ENCODE measurements at regions not wholly inside any gene's neighbourhood (a gene's known extent, or its start where the extent isn't known, plus 50 kb on each side); places are given as distances from the start of the nearest gene placed in this dataset.

DNA sequence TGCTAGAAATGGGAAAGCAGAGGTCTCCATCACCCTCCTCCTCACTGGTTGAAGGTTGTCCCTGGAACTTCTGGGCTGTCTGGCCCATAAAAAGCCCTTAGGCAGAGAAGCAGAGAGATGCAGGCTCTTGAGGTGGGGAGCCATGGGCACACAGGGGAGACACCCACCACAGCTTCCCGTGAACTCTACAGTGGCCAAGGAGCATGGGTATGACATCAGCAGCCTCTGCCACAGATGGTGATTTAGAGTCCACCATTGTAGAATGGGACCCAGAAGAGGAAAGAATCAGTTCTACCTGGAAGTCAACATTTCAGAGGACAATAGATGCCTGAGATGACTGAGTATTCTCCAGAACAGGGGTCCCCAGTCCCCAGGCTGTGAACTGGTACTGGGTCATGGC is 105.6 kb upstream of the LRRN1 start:
- TF ChIP-seq, protein P1, sequence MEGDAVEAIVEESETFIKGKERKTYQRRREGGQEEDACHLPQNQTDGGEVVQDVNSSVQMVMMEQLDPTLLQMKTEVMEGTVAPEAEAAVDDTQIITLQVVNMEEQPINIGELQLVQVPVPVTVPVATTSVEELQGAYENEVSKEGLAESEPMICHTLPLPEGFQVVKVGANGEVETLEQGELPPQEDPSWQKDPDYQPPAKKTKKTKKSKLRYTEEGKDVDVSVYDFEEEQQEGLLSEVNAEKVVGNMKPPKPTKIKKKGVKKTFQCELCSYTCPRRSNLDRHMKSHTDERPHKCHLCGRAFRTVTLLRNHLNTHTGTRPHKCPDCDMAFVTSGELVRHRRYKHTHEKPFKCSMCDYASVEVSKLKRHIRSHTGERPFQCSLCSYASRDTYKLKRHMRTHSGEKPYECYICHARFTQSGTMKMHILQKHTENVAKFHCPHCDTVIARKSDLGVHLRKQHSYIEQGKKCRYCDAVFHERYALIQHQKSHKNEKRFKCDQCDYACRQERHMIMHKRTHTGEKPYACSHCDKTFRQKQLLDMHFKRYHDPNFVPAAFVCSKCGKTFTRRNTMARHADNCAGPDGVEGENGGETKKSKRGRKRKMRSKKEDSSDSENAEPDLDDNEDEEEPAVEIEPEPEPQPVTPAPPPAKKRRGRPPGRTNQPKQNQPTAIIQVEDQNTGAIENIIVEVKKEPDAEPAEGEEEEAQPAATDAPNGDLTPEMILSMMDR (IDR thresholded peaks at IDR 0.05; ENCODE audit: low read depth, low read length) = no peak
- TF ChIP-seq EZH2phosphoT487 (IDR thresholded peaks at IDR 0.05; ENCODE audit: low read depth) = no peak
